HG02763 (cell line): ENCODE measurements at regions not wholly inside any gene's neighbourhood (a gene's known extent, or its start where the extent isn't known, plus 50 kb on each side); places are given as distances from the start of the nearest gene placed in this dataset.
"Not testable (repeated sequence)": the region's sequence is repeated elsewhere in the genome, so short reads cannot be mapped to it uniquely, and the experiment has no call there.

Experiments
- ATAC-seq: cut with Tn5 transposase; IDR thresholded peaks from one replicate; pipeline ENCODE4 v1.9.1; 2021; ENCODE audit warnings: mild to moderate bottlenecking, moderate library complexity; ENCODE audit not compliant: unreplicated experiment

DNA sequence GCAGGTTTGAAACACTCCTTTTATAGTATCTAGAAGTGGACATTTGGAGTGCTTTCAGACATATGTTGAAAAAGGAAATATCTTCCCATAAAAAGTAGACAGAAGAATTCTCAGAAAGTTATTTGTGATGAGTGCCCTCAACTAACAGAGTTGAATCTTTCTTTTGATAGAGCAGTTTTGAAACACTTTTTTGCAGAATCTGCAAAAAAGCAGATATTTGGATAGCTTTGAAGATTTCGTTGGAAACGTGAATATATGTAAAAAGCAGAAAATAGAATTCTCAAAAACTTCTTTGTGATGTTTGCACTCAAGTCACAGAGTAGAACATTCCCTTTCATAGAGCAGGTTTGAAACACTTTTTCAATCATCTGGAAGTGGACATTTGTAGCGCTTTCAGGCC, 676.4 kb upstream of the ZNF337 start:
- ATAC-seq: not testable (repeated sequence)

DNA sequence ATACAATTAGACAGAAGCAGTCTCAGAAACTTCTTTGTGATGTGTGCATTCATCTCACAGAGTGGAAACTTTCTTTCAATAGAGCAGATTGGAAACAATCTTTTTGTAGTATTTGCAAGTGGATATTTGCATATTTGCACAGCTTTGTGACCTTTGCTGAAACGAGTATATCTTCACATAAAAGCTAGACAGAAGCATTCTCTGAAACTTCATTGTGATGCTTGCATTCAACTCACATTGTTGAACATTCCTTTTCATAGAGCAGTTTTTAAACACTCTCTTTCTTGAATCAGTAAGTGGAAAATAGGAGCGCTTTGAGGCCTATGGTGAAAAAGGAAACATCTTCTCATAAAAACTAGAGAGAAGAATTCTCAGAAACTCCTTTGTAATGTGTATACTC, 657.9 kb upstream of the ZNF337 start:
- no peak for ATAC-seq

GRCh38 chr20:26347396-26347795, 650.7 kb upstream of the ZNF337 start:
- ATAC-seq: no peak

DNA sequence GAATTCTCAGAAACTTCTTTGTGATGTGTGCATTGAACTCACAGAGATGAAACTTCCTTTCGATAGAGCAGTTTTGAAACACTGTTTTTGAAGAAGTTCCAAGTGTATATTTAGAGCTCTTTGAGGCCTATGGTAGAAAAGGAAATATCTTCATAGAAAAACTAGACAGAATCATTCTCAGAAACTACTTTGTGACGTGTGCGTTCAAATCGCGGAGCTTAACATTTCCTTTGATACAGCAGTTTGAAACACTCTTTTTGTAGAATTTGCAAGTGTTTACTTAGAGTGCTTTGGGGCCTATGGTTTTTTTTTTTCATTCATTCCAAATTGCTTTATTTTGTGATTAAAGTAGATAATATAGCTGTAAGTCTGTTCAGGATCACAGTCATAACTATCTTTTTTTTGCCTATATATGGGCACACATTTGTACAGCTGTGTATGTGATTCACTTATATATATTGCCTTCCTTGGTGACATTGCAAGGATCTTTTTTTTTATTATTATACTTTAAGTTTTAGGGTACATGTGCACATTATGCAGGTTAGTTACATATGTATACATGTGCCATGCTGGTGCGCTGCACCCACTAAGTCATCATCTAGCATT, 643.9 kb upstream of the ZNF337 start:
- not testable (repeated sequence) for ATAC-seq

DNA sequence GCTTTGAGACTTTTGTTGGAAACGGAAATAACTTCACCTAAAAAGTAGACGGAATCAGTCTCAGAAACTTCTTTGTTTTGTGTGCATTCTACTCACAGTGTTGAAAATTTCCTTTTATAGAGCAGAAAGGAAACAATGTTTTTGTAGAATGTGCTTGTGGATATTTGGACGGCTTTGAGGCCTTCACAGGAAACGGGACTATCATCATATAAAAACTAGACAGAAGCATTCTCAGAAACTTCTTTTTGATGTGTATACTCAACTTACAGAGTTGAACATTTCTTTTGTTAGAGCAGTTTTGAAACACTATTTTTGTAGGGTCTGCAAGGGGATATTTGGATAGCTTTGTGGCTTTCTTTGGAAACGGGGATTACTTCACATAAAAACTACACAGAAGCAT, 627.5 kb upstream of the ZNF337 start:
- ATAC-seq: no peak

- ATAC-seq: no peak
Observed at GRCh38 chr20:26315054-26315453, 618.4 kb upstream of the ZNF337 start.

DNA sequence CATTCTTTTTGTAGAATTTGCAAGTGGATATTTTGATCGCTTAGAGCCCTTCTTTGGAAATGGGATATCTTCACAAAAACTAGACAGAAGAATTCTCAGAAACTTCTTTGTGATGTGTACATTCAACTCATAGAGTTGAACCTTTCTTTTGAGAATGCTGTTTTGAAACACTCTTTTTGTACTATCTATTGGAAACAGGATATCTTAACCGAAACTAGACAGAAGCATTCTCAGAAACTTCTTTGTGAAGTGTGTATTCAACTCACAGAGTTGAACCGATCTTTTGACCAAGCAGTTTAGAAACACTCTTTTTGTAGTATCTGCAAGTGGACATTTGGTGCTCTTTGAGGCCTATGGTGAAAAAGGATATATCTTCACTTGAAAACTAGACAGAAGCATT, 613.1 kb upstream of the ZNF337 start:
- ATAC-seq: not testable (repeated sequence)

- ATAC-seq: no peak
Observed at GRCh38 chr20:26308961-26309360, 612.3 kb upstream of the ZNF337 start.

DNA sequence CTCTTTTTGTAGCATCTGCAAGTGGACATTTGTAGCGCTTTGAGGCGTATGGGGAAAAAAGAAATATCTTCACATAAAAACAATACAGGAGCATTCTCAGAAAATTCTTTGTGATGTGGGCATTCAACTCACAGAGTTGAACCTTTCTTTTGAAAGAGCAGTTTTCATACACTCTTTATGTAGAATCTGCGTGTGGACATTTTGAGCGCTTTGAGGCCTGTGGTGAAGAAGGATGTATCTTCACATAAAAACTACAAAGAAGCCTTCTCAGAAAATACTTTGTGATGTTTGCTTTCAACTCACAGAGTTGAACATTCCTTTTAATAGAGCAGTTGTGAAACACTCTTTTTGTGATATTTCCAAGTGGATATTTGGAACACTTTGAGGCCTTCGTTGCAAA, 598.4 kb upstream of the ZNF337 start:
- no peak for ATAC-seq

DNA sequence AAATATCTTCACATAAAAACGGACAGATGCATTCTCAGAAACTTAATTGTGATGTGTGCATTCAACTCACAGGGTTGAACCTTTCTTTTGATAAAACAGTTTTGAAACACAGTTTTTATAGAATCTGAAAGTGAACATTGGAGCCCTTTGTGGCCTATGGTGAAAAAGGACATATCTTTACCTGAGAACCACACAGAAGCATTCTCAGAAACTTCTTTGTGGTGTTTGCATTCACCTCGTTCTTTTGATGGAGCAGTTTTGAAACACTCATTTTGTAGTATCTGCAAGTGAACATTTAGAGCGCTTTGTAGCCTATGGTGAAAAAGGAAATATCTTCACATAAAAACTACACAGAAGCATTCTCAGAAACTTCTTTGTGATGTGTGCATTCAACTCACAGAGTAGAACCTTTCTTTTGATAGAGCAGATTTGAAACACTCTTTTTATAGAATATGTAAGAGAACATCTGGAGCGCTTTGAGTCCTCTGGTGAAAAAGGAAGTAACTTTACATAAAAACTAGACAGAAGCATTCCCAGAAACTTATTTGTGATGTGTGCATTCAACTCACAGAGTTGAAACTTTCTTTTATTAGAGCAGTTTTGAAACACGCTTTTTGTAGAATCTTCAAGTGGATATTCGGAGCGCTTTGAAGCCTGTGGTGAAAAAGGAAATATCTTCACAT, 591.9 kb upstream of the ZNF337 start:
- not testable (repeated sequence) for ATAC-seq

GRCh38 chr20:26279238-26279637, 582.6 kb upstream of the ZNF337 start:
- no peak for ATAC-seq

DNA sequence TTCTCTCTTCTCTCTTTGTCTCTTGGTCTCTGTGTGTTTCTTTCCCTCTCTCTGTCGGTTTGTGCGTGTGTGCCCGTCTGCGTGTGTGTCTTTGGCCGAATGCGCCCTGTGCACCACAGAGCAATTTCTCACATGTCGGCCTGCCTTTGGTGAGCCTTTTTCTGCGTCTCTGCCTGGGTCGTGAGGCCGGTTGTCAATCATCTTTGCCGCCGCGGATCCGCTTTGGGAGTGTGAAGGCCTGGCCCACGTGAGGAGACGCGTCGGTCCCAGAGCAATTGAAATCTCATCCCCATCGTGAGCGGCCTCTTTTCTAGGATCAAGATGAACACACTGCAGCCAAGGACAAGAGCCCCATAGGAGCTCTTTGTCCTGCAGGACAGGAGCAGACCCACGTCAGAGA, 580.7 kb upstream of the ZNF337 start:
- ATAC-seq: no peak

DNA sequence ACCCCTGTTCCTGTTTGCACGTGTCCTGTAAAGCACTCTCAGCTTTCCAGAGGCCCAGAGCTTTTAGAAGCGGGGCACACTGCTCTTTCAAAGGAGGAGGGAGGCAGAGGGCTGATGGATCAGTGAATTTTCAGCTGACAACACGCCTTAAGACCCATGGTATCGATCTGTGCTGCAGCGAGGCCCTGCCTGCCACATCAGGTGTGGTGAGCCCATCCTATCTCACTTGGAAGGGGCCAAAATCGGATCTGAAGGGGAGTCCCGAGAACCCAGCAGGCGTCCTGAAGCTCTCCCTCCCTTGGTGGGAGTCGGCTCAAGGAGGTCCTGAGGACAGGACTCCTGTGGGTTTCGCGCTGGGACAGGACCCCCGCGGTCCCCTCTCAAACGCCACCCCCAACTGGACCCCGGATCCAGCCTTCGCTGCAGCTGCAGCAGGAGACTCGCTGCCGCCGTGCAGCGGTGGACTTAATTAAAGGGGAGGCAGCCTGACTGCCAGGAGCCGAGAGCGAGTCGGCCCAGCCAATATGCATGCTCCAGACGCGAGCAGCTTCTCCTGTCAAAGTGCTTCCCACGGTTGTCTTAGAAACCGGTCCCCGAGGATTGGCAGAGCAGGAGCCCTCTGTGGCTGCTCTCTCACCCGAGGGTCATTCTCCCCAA, 580.0 kb upstream of the ZNF337 start:
- no peak for ATAC-seq

DNA sequence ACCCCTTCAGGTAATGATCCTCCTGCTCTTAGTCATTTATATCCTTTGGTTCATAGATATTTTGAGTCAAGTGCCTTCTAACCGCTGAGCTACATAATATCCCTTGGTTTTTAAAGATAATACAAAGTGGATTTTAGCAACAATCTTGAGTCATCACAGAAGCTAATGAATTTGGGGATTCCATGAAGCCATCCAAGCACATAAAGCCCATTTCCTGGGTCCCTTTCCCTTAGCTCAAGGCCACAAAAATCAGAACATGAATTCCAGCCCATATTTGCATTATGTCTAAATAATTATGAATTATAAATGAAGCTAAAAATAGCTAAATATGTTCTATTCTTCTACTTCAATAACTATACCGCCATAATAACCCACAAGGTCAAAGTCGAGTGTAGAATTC, 572.1 kb upstream of the ZNF337 start:
- not testable (repeated sequence) for ATAC-seq

DNA sequence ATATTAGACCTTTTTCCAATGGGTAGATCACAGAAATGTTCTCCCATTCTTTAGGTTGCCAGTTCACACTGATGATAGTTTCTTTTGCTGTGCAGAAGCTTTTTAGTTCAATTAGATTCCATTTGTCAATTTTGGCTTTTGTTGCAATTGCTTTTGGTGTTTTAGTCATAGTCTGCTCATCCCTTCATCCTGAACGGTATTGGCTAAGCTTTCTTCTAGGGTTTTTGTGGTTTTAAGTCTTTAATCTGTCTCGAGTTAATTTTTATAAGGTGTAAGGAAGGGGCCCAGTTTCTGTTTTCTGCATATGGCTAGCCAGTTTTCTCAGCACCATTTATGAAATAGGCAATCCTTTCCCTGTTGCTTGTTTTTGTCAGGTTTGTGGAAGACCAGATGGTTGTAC, 564.3 kb upstream of the ZNF337 start:
- not testable (repeated sequence) for ATAC-seq

DNA sequence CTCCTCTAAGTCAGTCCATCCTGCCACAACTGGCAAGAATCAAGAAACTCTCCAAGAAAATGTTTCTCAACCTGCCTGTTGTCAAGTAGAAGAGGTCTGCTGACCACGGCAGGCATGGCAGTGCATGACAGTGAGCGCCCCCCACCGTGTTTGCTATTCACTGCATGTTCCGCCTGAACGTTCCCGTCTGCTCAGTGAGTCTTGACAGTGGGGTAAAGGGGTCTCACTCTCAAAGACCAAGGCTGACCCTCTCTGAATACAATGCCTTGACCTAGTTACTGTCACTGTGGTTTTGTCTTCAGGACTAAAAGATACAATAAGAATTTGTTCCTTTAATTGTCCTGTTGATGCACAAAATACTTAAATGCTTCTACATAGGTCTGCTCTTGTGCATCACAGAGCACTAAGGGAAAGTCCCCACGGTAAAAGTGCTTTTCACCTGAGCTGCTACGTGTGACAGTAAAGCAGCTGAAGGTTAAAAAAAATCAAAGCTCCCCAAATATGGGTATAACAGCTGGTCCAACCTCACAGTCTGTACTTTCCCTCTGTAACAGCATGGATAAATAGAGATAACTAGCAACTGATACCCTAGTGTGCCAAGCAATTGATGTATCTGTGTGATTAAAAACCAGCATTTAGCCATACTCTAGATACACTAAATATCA, 555.8 kb upstream of the ZNF337 start:
- not testable (repeated sequence) for ATAC-seq

DNA sequence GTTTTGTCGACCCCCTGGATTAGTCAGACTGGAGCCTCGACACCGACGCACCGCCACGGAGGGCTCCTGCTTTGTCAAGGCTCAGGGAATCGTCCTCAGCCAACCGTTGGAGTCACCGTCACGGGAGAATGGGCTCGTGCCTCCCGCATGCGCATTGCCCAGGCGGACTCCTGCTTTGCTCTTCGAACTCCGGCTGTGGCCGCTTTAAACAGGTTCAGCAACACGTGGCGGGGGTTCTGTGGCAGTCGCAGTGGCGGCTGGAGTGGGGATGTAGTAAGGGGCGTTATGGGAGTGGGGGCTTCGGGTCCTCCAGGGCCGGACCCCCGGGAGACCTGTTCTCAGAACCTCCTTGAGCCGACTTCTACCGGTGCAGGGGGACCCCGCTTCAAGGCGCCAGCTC, 554.7 kb upstream of the ZNF337 start:
- ATAC-seq: not testable (repeated sequence)

DNA sequence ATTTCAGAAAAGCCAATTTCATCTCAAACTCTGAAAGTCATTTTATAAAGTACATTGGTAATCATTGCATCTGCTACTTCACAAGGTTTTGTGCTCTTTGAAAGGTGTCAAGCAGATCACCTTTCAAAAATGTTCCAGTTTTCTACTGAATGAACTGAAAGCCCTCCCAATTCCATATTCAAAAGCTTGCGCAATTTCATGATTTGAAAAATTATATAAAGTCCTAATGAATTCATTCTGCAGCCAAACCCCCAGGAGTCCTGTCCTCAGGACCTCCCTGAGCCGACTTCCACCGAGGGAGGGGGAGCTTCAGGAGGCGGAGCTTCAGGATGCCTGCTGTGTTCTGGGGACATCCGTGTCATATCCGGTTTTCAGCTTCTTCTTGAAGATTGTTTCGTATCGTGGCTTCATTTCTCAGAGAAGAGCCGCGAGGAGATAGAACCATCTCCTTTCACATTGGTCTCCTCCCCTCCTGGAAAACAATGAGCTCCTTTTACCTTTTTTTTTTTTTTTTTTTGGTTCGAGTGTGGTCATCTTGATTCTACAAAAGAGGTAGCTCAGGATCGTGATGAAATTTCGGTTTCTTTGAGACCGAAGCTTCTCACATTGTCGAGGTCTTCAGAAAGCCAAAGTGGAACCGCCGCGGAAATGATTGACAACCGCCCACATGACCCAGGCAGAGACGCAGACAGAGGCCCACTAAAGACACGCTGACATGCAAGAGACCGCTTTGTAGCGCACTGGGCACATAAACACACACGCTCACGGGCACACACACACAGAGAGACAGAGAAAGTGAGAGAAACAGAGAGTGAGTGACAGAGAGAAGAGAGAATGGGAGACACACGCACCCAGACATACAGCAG, 553.8 kb upstream of the ZNF337 start:
- ATAC-seq: not testable (repeated sequence)

DNA sequence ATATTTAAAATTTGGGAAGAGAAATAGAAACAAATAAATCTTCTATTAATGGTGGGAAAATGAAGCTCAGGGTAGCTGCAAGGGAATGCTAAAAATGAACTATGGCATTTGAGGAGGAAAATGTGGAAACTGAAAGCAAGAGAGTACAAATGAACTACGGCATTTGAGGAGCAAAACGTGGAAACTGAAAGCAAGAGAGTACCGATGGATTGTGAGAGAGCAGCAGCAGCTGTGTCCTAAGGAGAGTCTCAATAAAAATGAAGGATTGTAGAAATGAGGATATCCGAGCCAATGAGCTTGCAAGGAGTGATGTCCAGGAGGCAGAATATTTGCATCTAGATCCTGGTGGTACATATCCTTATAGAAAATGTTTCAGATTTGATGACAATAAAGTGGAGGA, 547.1 kb upstream of the ZNF337 start:
- ATAC-seq: no peak

GRCh38 chr20:26220609-26221008, 524.0 kb upstream of the ZNF337 start:
- not testable (repeated sequence) for ATAC-seq

DNA sequence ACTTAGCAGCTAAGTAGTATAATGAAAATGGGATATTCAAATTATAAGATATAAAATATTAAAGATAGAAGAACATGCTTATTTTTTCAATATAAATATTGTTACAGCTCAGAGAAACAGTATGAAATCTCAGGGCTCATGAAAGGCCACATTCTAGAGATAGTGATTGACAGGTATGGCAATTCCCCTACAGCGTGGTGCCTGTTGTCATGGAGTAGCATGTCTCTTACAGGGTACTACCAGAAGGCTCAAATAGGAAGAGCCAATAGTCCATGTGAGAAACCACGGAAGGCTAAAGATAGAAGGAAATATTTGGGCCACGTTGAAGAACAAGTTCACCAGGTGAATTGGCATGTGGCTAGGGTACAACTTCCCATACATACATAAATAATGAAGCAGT, 522.9 kb upstream of the ZNF337 start:
- ATAC-seq: not testable (repeated sequence)
